ENCODE measurements at regions not wholly inside any gene's neighbourhood (a gene's known extent, or its start where the extent isn't known, plus 50 kb on each side); places are given as distances from the start of the nearest gene placed in this dataset.
"Not testable (repeated sequence)": the region's sequence is repeated elsewhere in the genome, so short reads cannot be mapped to it uniquely, and the experiment has no call there.

- TF ChIP-seq, protein P1, sequence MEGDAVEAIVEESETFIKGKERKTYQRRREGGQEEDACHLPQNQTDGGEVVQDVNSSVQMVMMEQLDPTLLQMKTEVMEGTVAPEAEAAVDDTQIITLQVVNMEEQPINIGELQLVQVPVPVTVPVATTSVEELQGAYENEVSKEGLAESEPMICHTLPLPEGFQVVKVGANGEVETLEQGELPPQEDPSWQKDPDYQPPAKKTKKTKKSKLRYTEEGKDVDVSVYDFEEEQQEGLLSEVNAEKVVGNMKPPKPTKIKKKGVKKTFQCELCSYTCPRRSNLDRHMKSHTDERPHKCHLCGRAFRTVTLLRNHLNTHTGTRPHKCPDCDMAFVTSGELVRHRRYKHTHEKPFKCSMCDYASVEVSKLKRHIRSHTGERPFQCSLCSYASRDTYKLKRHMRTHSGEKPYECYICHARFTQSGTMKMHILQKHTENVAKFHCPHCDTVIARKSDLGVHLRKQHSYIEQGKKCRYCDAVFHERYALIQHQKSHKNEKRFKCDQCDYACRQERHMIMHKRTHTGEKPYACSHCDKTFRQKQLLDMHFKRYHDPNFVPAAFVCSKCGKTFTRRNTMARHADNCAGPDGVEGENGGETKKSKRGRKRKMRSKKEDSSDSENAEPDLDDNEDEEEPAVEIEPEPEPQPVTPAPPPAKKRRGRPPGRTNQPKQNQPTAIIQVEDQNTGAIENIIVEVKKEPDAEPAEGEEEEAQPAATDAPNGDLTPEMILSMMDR (IDR thresholded peaks at IDR 0.05; ENCODE audit: control insufficient read depth, insufficient read depth, low read depth, low read length, missing control alignments) = no peak
- DNase-seq (ENCODE audit: low read depth) = no peak
- no peak overlapping the region for H3K4me3 ChIP-seq (ENCODE audit: control insufficient read depth, low read depth, low read length)
These were observed 88.2 kb upstream of the PTGDR start for GRCh38 chr14:52179141-52179790.

DNA sequence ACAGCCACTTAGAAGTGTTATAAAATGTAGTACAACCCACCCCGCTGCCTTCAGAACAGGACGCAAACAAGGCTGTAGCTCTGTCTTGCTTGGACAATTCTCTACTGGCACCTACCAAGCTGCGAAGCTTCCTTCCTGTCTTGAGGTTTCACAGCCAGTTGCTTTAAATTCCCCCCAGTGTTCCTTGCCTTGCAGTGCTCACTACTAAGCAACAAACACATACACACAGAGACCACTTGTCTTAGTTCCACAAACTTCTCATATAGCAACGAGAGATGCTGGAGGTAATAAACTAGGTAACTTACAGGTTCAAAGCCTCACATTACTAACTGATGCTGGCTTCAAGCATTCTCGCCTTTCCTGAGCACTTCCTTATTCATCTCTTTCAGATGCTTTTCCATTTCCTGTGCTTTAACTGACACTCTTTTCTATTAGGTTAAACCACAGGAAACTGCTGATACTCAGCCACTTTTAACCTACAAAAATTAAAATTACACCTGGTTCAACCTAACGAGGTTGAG, 91.5 kb upstream of the PTGDR start:
- TF ChIP-seq, protein P1 (IDR thresholded peaks at IDR 0.05; ENCODE audit: control insufficient read depth, insufficient read depth, low read depth, low read length, missing control alignments) = no peak
- no peak overlapping the region for H3K4me3 ChIP-seq (ENCODE audit: control insufficient read depth, low read depth, low read length)
- DNase-seq (ENCODE audit: low read depth) = no peak

DNA sequence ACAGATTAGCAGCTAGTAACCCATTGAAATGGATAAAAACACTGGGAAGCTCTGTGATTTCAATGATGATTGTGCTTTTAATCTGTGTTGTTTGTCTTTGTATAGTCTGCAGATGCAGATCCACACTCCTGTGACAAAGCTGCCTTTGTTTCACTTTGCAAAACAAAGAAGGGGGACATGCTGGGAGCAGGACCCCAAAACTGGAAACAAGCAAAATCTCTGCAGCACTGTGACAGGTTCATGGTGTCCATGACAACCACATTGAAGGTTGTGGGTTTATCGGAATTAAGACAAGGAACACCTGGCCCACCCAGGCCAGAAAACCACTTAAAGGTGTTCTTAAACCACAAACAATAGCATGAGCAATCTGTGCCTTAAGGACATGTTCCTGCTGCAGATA, 95.6 kb upstream of the PTGDR start:
- not testable (repeated sequence) for DNase-seq (ENCODE audit: low read depth); H3K4me3 ChIP-seq (ENCODE audit: control insufficient read depth, low read depth, low read length)

DNA sequence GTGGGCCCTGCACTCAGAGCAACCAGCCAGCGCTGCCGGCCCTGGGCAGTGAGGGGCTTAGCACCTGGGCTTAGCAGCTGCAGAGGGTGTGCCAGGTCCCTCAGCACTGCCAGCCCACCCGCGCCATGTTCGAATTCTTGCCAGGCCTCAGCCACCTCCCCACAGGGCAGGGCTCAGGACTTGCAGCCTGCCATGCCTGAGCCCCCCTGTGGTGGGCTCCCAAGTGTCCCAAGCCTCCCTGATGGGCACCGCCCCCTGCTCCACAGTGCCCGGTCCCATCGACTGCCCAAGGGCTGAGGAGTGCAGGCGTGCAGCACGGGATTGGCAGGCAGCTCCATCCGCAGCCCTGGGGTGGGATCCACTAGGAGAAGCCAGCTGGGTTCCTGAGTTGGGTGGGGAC, 98.0 kb upstream of the NID2 start:
- TF ChIP-seq, protein P1 (IDR thresholded peaks at IDR 0.05; ENCODE audit: control insufficient read depth, insufficient read depth, low read depth, low read length, missing control alignments) = no peak
- no peak overlapping the region for H3K4me3 ChIP-seq (ENCODE audit: control insufficient read depth, low read depth, low read length)

DNA sequence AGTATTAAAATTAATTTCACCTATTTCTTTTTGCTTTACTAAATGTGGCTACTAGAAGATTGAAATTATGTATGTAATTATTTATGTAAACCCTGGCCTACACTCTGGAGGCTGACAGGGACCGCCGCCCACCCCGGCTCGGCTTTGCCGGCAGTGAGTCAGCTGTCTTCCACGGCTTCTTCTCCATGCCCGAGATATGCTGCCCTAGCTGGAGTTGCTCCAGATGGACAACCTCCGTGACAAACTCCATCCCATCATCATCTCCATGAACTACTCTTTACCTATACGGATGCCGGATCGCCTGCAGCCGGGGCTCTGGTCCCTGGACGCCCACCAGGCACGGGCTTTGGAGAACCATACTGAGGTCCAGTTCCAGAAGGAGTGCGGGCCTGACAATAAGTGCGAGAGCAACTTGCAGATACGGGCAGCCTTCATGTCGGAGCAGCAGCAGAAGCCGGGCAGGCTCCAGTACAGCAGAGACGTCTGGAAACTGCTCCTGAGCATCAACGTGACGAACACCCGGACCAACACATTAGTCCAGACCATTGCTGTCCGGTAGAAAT, 86.9 kb upstream of the NID2 start:
- no peak for DNase-seq (ENCODE audit: low read depth)
- H3K4me3 ChIP-seq (ENCODE audit: control insufficient read depth, low read depth, low read length) = no peak overlapping the region
- TF ChIP-seq, protein P1 (IDR thresholded peaks at IDR 0.05; ENCODE audit: control insufficient read depth, insufficient read depth, low read depth, low read length, missing control alignments) = no peak

More for the DNA sequence above, 98.0 kb upstream of the NID2 start:
- DNase-seq (ENCODE audit: low read depth) = no peak

DNA sequence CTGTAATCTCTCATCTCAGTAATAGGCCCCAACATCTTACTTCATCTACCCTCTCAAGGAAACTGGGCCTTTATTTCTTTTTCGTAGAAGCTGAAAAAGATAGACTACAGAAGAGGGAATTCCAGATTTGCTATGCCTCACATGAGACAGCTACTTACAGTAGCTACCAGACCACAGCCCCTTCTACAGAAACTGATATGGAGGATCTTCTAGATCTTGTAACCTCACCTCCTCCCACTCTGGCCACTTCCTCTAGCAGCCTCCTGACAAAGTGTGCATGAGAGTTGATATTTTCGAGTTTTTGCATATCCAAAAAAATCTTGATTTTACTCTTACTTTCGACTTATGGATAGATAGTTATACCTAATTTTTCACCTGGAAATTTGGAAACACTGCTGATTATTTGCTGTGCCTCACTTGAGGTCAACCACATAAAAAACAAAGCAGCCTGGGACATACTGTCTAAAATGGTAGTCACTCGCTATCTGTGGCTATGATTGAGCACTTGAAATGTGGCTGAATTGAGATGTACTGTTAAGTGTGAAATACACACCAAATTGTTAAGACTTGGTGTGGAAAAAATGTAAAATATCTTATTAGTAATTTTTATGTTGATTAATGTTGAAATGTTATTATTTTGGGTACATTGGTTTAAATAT, 86.3 kb upstream of the NID2 start:
- H3K4me3 ChIP-seq (ENCODE audit: control insufficient read depth, low read depth, low read length) = no peak overlapping the region
- TF ChIP-seq, protein P1 (IDR thresholded peaks at IDR 0.05; ENCODE audit: control insufficient read depth, insufficient read depth, low read depth, low read length, missing control alignments) = no peak
- no peak for DNase-seq (ENCODE audit: low read depth)

- no peak overlapping the region for H3K4me3 ChIP-seq (ENCODE audit: control insufficient read depth, low read depth, low read length)
- no peak for DNase-seq (ENCODE audit: low read depth)
These were observed 85.1 kb upstream of the NID2 start for GRCh38 chr14:52153939-52154338.

More at GRCh38 chr14:52153939-52154338, 85.1 kb upstream of the NID2 start:
- TF ChIP-seq, protein P1 (IDR thresholded peaks at IDR 0.05; ENCODE audit: control insufficient read depth, insufficient read depth, low read depth, low read length, missing control alignments) = no peak

All from AG09309 (cell line).